GM18867 (cell line): ENCODE measurements at regions not wholly inside any gene's neighbourhood (a gene's known extent, or its start where the extent isn't known, plus 50 kb on each side); places are given as distances from the start of the nearest gene placed in this dataset.

Source experiments
- ATAC-seq: cut with Tn5 transposase; IDR thresholded peaks from one replicate; pipeline ENCODE4 v1.9.1; 2021; ENCODE audit warnings: mild to moderate bottlenecking, moderate library complexity; ENCODE audit not compliant: unreplicated experiment

- ATAC-seq, result peak; percentile 91
Measured at GRCh38 chr13:52565324-52565723, 76.9 kb upstream of the HNRNPA1L2 start.

DNA sequence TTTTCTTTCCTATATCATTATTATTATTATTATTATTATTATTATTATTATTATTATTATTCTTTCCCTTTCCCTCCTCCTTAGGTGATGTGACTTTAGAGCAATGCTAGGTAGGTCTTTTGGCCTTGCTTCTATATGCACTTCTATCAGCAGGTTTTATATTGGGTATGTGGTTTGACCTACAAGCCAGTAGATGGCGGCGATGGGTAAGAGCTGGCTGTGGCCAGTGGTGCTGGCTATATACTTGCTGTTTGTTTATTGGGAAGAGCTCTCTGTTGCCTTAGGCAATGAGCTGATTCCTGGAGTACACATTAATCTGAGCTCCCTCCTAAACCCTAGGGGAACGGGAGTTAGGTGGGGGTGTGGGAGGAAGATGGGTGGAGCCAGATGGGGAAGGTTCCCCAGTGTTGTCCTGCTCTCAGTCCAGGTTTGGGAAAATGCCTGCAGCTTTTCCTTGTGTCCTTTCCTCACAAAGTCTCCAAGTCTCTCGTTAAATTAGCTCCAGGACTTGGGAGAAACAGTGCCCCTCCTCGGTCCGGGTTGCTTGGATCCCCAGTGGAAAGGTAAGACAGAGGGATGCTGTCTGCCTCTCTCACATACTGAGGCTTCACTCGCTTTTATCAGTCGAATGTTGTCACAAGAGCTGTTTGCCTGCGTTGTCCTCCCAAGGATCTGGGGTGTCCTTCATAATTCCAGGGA, 72.2 kb upstream of the HNRNPA1L2 start:
- peak; percentile 77 for ATAC-seq

GRCh38 chr13:52571163-52571562, 71.1 kb upstream of the HNRNPA1L2 start:
- ATAC-seq, result peak; percentile 46

DNA sequence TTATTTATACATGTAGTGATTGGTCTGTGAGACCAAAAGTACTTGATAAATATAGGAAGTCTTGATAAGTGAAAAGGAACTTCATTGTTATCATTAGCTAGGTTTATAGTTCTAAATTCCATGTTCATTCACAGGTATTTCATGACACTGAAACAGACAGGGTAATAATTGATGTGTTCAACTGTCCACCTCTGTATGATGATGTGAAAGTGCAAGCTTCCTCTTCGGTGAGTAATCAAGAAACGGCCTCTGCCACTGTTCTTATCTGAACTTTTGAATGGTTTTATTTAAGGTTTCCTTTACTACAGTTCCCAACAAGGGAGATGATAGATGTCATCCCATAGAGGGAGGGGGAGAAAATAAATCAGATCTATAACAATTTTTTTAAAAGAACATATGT, 59.3 kb upstream of the HNRNPA1L2 start:
- ATAC-seq, result peak; percentile 96
